GM21786 (cell line): ENCODE measurements at regions not wholly inside any gene's neighbourhood (a gene's known extent, or its start where the extent isn't known, plus 50 kb on each side); places are given as distances from the start of the nearest gene placed in this dataset.
"Not testable (repeated sequence)": the region's sequence is repeated elsewhere in the genome, so short reads cannot be mapped to it uniquely, and the experiment has no call there.

Experiments
- ATAC-seq: cut with Tn5 transposase; IDR thresholded peaks from one replicate; pipeline ENCODE4 v1.9.1; 2021; ENCODE audit not compliant: unreplicated experiment

DNA sequence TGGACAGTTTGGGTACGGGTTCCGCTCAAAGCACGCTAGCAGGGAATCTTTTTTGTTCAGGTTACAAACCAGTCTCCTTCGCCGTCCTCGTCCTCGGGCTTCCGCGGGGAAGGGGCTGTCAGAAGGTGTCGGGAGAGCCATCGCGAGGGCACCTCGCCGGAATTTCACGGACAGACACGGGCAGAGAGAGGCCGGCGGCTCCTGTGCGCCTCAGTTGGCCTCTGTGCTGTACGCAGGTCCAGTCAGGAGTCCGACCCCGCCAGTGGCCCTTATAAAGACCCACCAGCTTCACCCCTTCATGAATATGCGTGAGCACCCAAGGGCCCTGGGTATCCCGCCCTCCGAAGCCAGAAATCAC lies 362.1 kb upstream of the DEFB115 start:
- not testable (repeated sequence) for ATAC-seq

DNA sequence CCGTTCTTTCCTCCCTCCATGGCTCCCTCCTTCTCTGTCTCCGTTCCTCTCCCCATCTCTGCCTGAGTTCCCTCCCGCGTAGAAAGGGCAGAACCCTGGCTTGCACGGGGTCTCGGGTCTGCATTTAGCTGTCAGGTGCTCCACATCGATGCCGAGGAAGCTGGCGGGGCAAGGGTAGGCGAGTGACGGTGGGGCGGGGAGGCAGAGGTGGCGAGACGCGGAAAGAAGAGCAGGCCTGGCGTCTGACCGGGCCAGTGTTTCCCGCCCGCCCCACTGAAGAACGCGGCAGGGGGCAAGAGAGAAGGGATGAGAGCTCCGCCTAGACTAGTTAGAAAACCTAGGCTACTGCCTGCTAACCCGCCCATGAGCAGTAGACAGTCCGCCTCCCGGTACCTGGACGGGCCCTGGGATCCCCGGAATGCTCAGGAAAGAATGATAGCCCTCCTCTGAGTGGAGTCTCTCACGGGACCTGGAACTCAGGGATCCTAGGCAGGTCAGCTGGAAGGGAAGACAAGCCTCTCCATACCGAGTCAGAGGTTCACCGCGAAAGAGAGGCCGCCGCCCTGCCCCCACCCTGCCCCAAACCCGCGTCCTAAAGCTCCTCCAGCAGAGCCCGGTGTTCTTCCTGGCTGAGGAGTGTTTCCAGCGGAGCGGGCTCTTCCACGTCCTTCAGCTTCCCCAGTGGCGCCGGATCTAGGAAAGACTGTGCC lies 357.9 kb upstream of the DEFB115 start:
- not testable (repeated sequence) for ATAC-seq

DNA sequence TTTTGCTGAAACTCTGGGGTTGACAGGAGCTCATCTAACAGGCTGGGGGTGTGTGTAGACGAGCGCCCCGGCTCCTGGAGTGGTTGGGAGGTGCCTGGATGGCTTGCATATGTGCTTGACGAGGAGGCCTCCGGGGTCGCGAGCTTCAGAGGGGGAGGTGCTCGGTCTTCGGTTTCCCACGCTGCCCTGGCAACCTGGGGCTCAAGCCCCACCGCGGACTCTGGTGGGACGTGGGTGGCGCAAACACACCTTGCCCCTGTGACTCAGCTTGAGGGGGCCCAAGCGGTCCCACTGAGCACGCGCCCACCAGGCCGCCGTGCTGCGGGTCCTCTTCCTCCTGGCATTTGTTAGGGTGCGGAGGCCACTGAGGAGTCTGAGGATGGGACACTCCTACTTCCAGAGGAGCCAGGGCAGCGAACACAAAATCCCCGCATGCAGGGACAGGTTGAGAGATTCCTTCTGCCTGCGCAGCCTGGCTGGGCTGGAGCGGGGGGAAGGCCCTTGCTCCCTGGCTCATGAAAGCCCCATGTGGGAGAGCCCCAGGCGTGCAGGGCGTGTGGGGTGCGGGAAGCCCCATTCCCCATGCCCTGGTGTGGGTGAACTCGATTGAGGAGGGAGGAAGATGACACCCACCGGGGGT lies 357.3 kb upstream of the DEFB115 start:
- not testable (repeated sequence) for ATAC-seq

DNA sequence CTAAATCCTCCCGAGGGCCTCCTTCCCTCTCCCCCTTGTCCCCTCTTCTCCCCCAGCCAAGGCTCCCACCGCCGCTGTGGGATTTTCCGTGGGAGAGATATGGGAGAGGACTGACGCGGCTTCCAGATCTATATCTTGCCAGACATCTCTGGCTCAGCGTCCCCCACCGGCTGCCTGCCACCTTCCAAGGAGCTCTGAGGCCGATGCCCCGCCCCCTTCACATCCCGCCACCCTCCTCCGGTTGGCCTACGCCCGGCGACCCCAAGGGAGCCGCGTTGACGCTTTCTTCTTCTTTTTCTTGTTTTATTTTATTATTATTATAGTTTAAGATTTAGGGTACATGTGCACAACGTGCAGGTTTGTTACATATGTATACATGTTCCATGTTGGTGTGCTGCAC lies 352.2 kb upstream of the DEFB115 start:
- not testable (repeated sequence) for ATAC-seq

DNA sequence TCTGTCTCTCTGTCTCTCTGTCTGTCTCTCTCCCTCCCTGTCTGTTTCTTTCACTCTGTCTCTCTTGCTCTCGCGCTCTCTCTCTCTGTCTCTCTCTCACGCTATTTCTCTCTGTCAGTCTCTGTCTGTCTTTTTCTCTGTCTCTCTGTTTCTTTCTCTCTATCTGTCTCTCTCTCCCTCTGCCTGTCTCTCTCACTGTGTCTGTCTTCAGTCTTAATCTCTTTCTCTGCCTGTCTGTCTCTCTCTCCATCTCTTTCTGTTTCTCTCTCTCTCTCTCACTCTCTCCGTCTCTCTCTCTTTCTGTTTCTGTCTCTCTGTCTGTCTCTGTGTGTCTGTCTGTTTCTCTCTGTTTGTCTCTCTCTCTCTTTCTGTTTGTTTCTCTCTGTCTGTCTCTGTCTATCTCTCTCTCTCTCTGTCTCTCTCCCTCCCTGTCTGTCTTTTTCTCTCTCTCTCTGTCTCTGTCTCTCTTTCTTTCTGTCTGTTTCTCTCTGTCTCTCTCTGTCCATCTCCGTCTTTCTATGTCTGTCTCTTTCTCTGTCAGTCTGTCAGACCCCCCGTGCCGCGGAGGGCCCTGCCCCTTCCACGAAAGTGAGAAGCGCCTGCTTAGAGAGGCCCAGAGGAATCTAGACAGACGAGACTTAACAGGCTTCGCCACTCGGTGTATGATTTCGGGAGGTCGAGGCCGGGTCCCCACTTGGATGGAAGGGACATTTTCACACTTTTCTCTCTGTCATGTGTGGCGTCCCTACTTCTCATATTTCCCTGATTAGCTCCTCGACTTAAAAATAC lies 346.3 kb upstream of the DEFB115 start:
- no peak for ATAC-seq

DNA sequence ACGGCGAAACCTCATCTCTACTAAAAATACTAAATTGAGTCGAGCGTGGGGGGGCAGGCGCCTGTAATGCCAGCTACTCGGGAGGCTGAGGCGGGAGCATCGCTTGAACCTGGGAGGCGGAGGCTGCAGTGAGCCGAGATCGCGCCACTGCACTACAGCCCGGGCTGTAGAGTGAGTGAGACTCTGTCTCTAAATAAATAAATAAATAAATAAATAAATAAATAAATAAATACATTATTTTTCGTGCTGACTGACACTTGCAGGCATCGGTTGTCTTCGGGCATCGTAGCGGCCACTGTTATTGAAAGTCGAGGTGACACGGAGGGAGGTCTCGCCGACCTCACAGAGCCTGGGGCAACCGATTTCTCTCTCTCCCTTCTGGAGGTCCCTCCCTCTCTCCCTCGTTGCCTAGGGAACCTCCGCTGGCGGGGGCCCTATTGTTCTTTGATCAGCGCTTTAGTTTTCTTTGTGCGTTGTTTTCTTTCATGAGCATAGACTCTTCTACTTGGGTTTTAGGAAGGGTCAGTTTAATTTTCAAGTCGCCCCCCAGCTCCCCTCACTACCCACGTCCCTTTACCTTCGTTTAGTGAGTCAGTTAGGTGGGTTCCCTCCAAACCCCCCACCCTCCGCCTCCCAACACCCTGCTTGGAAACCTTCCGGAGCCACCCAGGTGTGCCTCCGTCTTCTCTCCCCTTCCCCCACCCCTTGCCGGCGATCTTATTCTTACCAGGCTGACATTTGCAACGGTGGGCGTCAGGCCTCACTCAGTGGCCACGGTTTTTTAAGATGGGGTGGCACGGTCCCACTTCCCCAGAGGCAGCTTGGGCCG lies 345.4 kb upstream of the DEFB115 start:
- not testable (repeated sequence) for ATAC-seq

DNA sequence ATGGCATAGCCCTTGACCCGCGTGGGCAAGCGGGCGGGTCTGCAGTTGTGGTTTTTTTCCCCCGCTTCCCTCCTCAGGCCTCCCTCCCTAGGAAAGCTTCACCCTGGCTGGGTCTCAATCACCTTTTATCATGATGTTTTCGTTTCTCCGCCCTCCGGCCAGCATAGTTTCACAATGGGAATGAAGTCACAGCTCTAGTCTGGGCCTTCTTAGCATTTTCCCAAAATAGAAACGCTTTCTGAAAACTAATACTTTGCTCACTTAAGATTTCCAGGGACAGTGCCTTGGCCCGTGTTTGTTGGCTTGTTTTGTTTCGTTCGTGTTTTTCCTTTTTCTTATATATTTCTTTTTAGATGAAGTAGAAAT lies 344.8 kb upstream of the DEFB115 start:
- ATAC-seq, result not testable (repeated sequence)

DNA sequence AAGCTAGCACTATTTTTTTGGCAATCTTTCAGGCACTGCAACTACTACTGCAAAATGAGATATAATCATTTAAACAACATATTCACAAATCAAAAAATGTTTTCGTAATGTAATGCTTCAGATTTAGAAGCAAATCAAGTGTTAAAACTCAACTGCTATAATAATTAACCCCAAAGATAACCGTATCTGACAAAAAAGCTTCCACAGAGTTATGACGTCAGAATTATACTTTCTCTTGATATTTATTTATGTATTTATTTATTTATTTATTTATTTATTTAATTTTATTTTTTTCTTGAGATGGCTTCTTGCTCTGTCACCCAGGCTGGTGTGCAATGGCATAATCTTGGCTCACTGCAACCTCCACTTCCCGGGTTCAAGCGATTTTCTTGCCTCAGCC lies 341.1 kb upstream of the DEFB115 start:
- ATAC-seq, result not testable (repeated sequence)

DNA sequence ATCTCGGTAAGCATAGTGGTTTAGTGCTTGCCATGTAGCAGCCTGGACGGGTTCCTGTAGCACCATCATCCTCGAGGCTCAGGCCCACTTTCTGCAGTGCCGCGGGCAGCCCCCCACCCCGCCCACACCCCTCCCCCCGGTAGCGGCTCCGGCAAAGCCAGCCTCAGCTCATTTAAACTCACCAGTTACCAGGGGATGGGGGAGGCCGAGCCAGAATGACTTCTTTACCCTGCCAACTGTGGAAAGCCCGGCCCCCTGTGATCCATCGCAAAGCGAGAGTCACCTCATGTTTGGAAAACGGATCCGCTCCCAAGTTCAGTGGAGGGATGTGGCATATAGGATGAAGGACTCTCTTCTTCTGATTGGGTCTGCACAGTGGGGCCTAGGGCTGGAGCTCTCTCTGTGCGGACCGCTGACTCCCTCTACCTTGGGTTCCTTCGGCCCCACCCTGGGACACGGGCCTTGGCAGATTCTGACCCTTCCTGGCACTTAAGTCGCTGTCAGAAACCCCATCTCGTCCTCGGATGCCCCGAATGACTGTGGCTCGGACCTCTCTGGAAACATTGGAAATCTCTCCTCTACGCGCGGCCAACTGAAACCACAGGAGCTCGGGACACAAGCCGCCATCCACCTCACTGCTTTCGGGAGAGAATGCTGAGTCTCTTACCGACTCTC lies 337.8 kb upstream of the DEFB115 start:
- no peak for ATAC-seq

DNA sequence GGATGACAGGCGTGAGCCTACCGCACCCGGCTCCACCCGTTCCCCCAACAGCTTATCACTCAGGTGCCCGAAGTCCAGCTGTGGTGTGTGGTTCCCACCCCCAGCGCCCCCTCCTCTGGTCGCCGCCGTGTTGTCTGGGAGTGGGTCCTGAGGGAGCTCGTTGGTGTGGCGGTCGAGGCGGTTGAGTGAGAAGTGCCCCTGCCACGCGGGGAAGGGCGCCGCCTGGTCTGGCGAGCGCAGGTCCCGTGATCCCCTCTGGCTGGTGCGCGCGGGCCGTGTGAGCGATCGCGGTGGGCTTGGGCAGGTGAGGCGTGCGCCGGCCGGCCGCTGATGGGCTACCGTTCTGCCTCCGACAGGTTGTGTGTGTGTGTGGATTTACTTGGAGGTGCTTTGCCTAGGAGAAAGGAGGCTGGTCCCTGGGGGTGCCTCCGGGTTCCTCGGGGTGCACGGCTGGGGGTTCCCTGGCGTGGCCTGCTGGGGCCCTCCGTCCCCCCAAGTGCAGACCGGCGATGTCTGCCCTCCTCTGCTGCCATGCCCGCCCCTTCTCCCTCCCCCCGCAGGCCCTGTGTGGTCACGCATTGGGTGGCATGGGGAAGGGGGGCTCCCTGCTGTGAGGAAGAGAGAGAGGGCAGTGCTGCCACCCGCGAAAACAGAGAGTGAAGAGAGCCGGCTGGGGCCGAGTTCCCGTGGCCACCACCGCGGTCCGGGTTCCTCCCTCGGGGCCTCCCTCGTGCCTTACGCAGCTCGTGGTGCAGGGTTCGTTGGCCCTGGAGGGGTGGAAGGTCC lies 336.0 kb upstream of the DEFB115 start:
- no peak for ATAC-seq

DNA sequence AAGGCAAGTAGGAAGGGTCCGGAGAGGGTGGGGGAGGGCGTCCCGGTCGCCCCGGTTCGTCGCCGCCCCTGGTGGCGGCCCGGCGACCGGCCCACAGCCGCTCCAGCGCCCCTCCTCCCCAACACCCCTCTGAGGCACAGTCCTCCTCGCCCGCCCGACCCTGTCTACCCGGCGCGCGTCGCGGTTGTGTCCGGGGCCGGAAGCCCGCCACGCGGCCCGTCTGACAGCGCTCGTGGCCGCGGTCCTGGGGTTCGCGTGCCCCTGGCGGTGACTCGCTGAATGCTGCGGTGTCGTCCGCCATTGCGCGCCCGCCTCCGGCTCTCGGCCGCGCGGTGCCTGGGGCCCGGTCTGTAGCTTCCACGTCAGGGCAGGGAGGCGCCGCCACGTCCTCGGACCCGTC lies 335.3 kb upstream of the DEFB115 start:
- no peak for ATAC-seq

DNA sequence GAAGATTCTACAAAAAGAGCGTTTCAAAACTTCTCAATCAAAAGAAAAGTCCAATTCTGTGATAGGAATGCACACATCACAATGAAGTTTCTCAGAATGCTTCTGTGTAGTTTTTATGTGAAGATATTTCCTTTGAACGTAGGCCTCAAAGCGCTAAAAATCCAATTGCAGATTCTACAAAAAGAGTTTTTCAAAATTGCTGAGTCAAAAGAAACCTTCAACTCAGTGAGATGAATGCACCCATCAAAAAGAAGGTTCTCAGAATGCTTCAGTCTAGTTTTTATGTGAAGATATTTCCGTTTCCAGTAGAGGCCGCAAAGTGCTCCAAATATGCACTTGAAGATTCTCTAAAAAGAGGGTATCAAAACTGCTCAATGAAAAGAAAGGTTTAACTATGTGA lies 319.7 kb upstream of the DEFB115 start:
- no peak for ATAC-seq

DNA sequence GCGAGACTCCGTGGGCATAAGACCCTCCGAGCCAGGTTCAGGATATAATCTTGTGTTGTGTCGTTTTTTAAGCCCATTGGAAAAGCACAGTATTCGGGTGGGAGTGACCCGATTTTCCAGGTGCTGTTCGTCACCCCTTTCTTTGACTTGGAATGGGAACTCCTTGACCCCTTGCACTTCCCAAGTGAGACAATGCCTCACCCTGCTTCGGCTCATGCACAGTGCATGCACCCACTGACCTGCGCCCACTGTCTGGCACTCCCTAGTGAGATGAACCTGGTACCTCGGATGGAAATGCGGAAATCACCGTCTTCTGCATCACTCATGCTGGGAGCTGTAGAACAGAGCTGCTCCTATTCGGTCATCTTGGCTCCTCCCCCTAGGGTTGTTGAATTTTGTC lies 307.7 kb upstream of the DEFB115 start:
- ATAC-seq, result no peak

DNA sequence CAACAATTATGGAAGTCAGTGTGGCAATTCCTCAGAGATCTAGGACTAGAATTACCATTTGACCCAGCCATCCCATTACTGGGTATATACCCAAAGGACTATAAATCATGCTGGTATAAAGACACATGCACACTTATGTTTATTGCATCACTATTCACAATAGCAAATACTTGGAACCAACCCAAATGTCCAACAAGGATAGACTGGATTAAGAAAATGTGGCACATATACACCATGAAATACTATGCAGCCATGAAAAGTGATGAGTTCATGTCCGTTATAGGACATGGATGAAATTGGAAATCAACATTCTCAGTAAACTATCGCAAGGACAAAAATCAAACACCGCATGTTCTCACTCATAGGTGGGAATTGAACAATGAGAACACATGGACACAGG lies 306.4 kb upstream of the DEFB115 start:
- ATAC-seq, result not testable (repeated sequence)

DNA sequence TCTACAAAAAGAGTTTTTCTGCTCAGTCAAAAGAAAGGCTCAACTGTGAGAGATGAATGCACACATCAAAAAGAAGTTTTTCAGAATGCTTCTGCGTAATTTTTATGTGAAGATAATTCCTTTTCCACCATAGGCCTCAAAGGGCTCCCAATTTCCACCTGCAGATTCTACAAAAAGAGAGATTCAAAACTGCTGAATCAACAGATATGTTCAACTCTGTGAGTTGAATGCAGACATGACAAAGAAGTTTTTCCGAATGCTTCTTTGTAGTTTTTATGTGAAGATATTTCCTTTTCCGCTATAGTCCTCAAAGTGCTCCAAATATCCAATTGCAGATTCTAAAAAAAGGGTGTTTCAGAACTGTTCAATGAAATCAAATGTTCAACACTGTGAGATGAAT lies 300.8 kb upstream of the DEFB115 start:
- ATAC-seq, result not testable (repeated sequence)

DNA sequence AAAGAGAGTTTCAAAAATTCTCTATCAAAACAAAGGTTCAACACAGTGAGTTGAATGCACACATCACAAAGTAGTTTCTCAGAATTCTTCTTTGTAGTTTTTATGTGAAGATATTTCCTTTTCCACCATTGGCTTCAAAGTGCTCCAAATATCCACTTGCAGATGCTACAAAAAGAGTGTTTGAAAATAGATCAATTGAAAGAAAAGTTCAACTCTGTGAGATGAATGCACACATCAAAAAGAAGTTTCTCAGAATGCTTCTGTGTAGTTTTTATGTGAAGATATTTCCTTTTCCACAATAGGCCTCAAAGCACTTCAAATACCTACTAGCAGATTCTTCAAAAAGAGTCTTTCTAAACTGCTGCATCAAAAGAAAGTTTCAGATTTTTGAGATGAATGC lies 298.3 kb upstream of the DEFB115 start:
- not testable (repeated sequence) for ATAC-seq

DNA sequence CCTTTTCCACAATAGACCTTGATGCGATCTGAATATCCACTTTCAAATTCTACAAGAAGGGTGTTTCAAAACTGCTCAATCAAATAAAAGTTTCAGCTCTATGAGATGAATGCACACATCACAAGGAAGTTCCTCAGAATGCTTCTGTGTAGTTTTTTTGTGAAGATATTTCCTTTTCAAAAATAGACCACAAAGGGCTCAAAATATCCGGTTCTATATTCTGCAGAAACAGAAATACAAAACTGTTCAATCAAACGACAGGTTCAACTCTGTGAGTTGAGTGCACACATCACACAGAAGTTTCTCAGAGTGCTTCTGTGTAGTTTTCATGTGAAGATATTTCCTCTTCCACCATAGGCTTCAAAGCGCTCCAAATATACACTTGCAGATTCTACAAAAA lies 293.9 kb upstream of the DEFB115 start:
- no peak for ATAC-seq

DNA sequence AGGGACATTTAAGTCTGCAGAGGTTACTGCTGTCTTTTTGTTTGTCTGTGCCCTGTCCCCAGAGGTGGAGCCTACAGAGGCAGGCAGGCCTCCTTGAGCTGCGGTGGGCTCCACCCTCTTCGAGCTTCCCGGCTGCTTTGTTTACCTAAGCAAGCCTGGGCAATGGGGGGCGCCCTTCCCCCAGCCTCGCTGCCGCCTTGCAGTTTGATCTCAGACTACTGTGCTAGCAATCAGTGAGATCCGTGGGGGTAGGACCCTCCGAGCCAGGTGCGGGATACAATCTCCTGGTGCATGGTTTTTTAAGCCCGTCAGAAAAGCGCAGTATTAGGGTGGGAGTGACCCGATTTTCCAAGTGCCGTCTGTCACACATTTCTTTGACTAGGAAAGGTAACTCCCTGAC lies 281.6 kb upstream of the DEFB115 start:
- not testable (repeated sequence) for ATAC-seq

DNA sequence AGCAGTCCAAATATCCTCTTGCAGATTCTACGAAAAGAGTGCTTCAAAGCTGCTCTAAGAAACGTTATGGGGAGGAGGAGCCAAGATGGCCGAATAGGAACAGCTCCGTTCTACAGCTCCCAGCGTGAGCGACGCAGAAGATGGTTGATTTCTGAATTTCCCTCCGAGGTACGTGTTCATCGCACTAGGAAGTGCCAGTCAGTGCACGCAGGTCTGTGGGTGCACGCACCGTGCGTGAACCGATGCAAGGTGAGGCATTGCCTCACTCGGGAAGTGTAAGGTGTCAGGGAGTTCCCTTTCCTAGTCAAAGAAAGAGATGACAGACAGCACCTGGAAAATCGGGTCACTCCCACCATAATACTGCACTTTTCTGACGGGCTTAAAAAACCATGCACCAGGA lies 272.1 kb upstream of the DEFB115 start:
- ATAC-seq, result no peak
